H9 (cell line): ENCODE measurements at regions not wholly inside any gene's neighbourhood (a gene's known extent, or its start where the extent isn't known, plus 50 kb on each side); places are given as distances from the start of the nearest gene placed in this dataset.

Experiments
- DNase-seq: peaks from one replicate; pipeline ENCODE4 v3.0.0-alpha.2; 2017
- H2AFZ ChIP-seq: one replicate; pipeline ENCODE4 v1.6.1; 2013; ENCODE audit warnings: mild to moderate bottlenecking, low read length, control low read depth, moderate library complexity
- H2AK5ac ChIP-seq: 2 replicates; pipeline ENCODE4 v1.6.1; 2013; ENCODE audit warnings: low read length, control low read depth, mixed read lengths; ENCODE audit not compliant: insufficient read length
- H2BK120ac ChIP-seq: one replicate; pipeline ENCODE4 v1.6.1; 2013; ENCODE audit warnings: low read depth, mild to moderate bottlenecking, low read length, control low read depth, inconsistent platforms; ENCODE audit not compliant: poor library complexity, severe bottlenecking
- H2BK12ac ChIP-seq: 2 replicates; pipeline ENCODE4 v1.6.1; 2013; ENCODE audit warnings: low read length, control low read depth, mixed read lengths, low read depth; ENCODE audit not compliant: insufficient read length
- H2BK15ac ChIP-seq: 2 replicates; pipeline ENCODE4 v1.6.1; 2013; ENCODE audit warnings: low read depth, low read length, control low read depth
- H2BK20ac ChIP-seq: one replicate; pipeline ENCODE4 v1.6.1; 2013; ENCODE audit warnings: low read depth, mild to moderate bottlenecking, low read length, control low read depth, inconsistent platforms; ENCODE audit not compliant: poor library complexity, severe bottlenecking
- H2BK5ac ChIP-seq: 2 replicates; pipeline ENCODE4 v1.6.1; 2013; ENCODE audit warnings: low read length, control low read depth, mixed read lengths; ENCODE audit not compliant: insufficient read length
- H3K14ac ChIP-seq: 2 replicates; pipeline ENCODE4 v1.6.1; 2013; ENCODE audit warnings: low read length, control low read depth; ENCODE audit not compliant: insufficient read depth
- H3K18ac ChIP-seq: 2 replicates; pipeline ENCODE4 v1.6.1; 2013; ENCODE audit warnings: low read depth, mild to moderate bottlenecking, mixed read lengths, low read length, control low read depth; ENCODE audit not compliant: insufficient read length
- H3K23ac ChIP-seq: 2 replicates; pipeline ENCODE4 v1.6.1; 2013; ENCODE audit warnings: low read length, control low read depth, mixed read lengths, low read depth; ENCODE audit not compliant: insufficient read length
- H3K23me2 ChIP-seq: 2 replicates; pipeline ENCODE4 v1.6.1; 2013; ENCODE audit warnings: low read depth, mild to moderate bottlenecking, mixed read lengths, low read length, control low read depth; ENCODE audit not compliant: insufficient read length, poor library complexity, severe bottlenecking
- H3K27ac ChIP-seq: 2 replicates; pipeline ENCODE4 v1.5.1; 2013; ENCODE audit warnings: low read length, control low read depth, mixed read lengths, low read depth; ENCODE audit not compliant: insufficient read length
- H3K27me3 ChIP-seq: 2 replicates; pipeline ENCODE4 v1.6.1; 2013; ENCODE audit warnings: low read length, control low read depth, inconsistent platforms; ENCODE audit not compliant: insufficient read depth
- H3K4ac ChIP-seq: 2 replicates; pipeline ENCODE4 v1.6.1; 2013; ENCODE audit warnings: low read depth, mild to moderate bottlenecking, control low read depth, inconsistent platforms, low read length, moderate library complexity
- H3K4me1 ChIP-seq: 2 replicates; pipeline ENCODE4 v1.6.1; 2013; ENCODE audit warnings: low read length, control low read depth, inconsistent platforms; ENCODE audit not compliant: insufficient read depth
- H3K4me2 ChIP-seq: 2 replicates; pipeline ENCODE4 v1.6.1; 2013; ENCODE audit warnings: low read length, control low read depth, mixed read lengths; ENCODE audit not compliant: insufficient read length, insufficient read depth
- H3K56ac ChIP-seq: 2 replicates; pipeline ENCODE4 v1.6.1; 2013; ENCODE audit warnings: low read depth, mild to moderate bottlenecking, mixed read lengths, low read length, control low read depth; ENCODE audit not compliant: insufficient read length
- H3K79me1 ChIP-seq: 2 replicates; pipeline ENCODE4 v1.6.1; 2013; ENCODE audit warnings: low read depth, mild to moderate bottlenecking, moderate library complexity, low read length, control low read depth, inconsistent platforms; ENCODE audit not compliant: insufficient read depth, poor library complexity, severe bottlenecking
- H3K79me2 ChIP-seq: 2 replicates; pipeline ENCODE4 v1.6.1; 2013; ENCODE audit warnings: low read length, control low read depth, inconsistent platforms; ENCODE audit not compliant: insufficient read depth
- H3K9ac ChIP-seq: 2 replicates; pipeline ENCODE4 v1.6.1; 2013; ENCODE audit warnings: low read length, control low read depth, mixed read lengths; ENCODE audit not compliant: insufficient read length; ENCODE audit errors: extremely low read depth
- H3K9me3 ChIP-seq: one replicate; pipeline ENCODE4 v1.6.1; 2013; ENCODE audit warnings: low read depth, low read length, inconsistent platforms; ENCODE audit not compliant: control insufficient read depth
- H3T11ph ChIP-seq: one replicate; pipeline ENCODE4 v1.6.1; 2013; ENCODE audit warnings: mild to moderate bottlenecking, low read length, control low read depth, inconsistent platforms
- H4K20me1 ChIP-seq: one replicate; pipeline ENCODE4 v1.6.1; 2013; ENCODE audit not compliant: control insufficient read depth, insufficient read length, insufficient read depth
- H4K5ac ChIP-seq: 2 replicates; pipeline ENCODE4 v1.6.1; 2013; ENCODE audit warnings: low read depth, mild to moderate bottlenecking, mixed read lengths, low read length, control low read depth; ENCODE audit not compliant: insufficient read length
- H4K8ac ChIP-seq: replicated peaks from 2 replicates; pipeline ENCODE4 v1.6.1; 2013; ENCODE audit warnings: low read length, control low read depth, mixed read lengths, low read depth; ENCODE audit not compliant: insufficient read length
- H4K91ac ChIP-seq: 2 replicates; pipeline ENCODE4 v1.6.1; 2013; ENCODE audit warnings: low read depth, mild to moderate bottlenecking, moderate library complexity, mixed read lengths, low read length, control low read depth; ENCODE audit not compliant: insufficient read length
- H3K27ac Mint-ChIP-seq, 3 experiments: 2 replicates in 2 of 3; 3 replicates in 1 of 3; pipeline ENCODE4 v1.8.0; 2020 to 2021; ENCODE audit warnings: mixed read lengths in 3 of 3, mild to moderate bottlenecking in 1 of 3, moderate library complexity in 1 of 3
- H3K27me3 Mint-ChIP-seq: 2 replicates; pipeline ENCODE4 v1.8.0; 2021; ENCODE audit warnings: low read depth, mild to moderate bottlenecking, moderate library complexity, mixed read lengths
- H3K36me3 Mint-ChIP-seq, 3 experiments: 2 replicates in 2 of 3; 3 replicates in 1 of 3; pipeline ENCODE4 v1.8.0; 2020 to 2021; ENCODE audit warnings: low read depth in 3 of 3, mixed read lengths in 3 of 3; ENCODE audit not compliant: insufficient read depth in 1 of 3
- H3K4me1 Mint-ChIP-seq, 2 experiments: 2 replicates each; pipeline ENCODE4 v1.8.0; 2020; ENCODE audit warnings: mixed read lengths in 2 of 2
- H3K4me3 Mint-ChIP-seq, 2 experiments: 2 replicates in 1 of 2; 3 replicates in 1 of 2; pipeline ENCODE4 v1.8.0; 2020 to 2021; ENCODE audit warnings: mild to moderate bottlenecking in 2 of 2, mixed read lengths in 2 of 2, moderate library complexity in 1 of 2
- H3K9me3 Mint-ChIP-seq, 2 experiments: 2 replicates in 1 of 2; 3 replicates in 1 of 2; pipeline ENCODE4 v1.8.0; 2020; ENCODE audit warnings: mild to moderate bottlenecking in 2 of 2, mixed read lengths in 2 of 2, moderate library complexity in 1 of 2
- CTCF ChIP-seq: fragments of 200-600 bp; sonication (generic); conservative IDR thresholded peaks from 3 replicates; pipeline ENCODE4 v1.8.0; 2021; ENCODE audit warnings: antibody characterized with exemption, mild to moderate bottlenecking
- WGBS: extraction: QIAGEN DNeasy Blood & Tissue Kit; methylation state at CpG from one replicate; pipeline ENCODE4 v1.1.7; 2013; ENCODE audit warnings: missing lambda C conversion rate, low lambda C conversion rate, mixed read lengths; ENCODE audit not compliant: insufficient read length; ENCODE audit errors: extremely low coverage; 5-methylcytosine and 5-hydroxymethylcytosine counted together

- Histone ChIP-seq H4K91ac (no peak overlapping the region), H3K9ac (no peak overlapping the region), H3T11ph (no peak overlapping the region), H3K23ac (no peak overlapping the region), H4K8ac (no peak overlapping the region), H2BK20ac (no peak overlapping the region), H3K79me2 (no peaks in the 10 kb centered on the region), H3K4me2 (no peak overlapping the region), H2AFZ (no peak overlapping the region), H3K27ac (no peak overlapping the region), H2BK15ac (no peak overlapping the region), H3K56ac (no peak overlapping the region), H2BK5ac (no peak overlapping the region), H3K79me1 (no peaks in the 10 kb centered on the region), H2BK12ac (no peak overlapping the region), H4K20me1 (no peaks in the 10 kb centered on the region), H3K9me3 (no peaks in the 10 kb centered on the region), H2AK5ac (no peak overlapping the region), H4K5ac (no peak overlapping the region), H3K27me3 (no peaks in the 10 kb centered on the region), H2BK120ac (no peak overlapping the region), H3K14ac (no peak overlapping the region), H3K18ac (no peak overlapping the region), H3K4me1 (no peaks in the 10 kb centered on the region), H3K23me2 (no peaks in the 10 kb centered on the region), H3K4ac (no peak overlapping the region)
- Mint-ChIP-seq H3K4me3 (no peak overlapping the region), H3K27me3 (peaks cover 5% of the 10 kb centered on the region), H3K4me1 (peaks cover 0 to 5% of the 10 kb centered on the region in 2 experiments; a peak in 1 of 4 replicates), H3K27ac (no peak overlapping the region), H3K9me3 (no peaks in the 10 kb centered on the region; a peak in 2 of 5 replicates), H3K36me3 (no peaks in the 10 kb centered on the region; a peak in 1 of 7 replicates)
- no peak for DNase-seq
- TF ChIP-seq CTCF = no peak
- WGBS = no CpG with 5 or more reads among the region's 9 CpGs
Measured at GRCh38 chr18:78433562-78433961, 546.1 kb upstream of the SALL3 start.
